GM12878 (cell line): ENCODE measurements at regions not wholly inside any gene's neighbourhood (a gene's known extent, or its start where the extent isn't known, plus 50 kb on each side); places are given as distances from the start of the nearest gene placed in this dataset.

Source experiments
- ATAC-seq: fragments of 200-7000 bp; cut with Tn5 transposase; 3 replicates; pipeline ENCODE4 v1.9.1; 2020; ENCODE audit warnings: mild to moderate bottlenecking, moderate library complexity
- BruUV-seq: library from RNA; stranded (reverse); fragments of 400-500 nt; replicated peaks from 2 replicates; lab custom pipeline; 2021; lab: Mats Ljungman, UMichigan
- CTCF ChIA-PET: fragments of 300-600 bp; sonication (Branson Sonifier 250); formaldehyde crosslinking; extraction: SDS; loops from one replicate; lab custom pipeline; 2021; ENCODE audit warnings: inconsistent platforms; lab: Yijun Ruan, JAX
- POLR2A ChIA-PET: fragments of 350-600 bp; formaldehyde crosslinking; extraction: SDS; loops from one replicate; lab custom pipeline; 2021; ENCODE audit warnings: inconsistent platforms; lab: Charles Lee
- RAD21 ChIA-PET: fragments of 300-600 bp; sonication (Branson Sonifier 250); formaldehyde crosslinking; loops from one replicate; lab custom pipeline; 2023; ENCODE audit warnings: antibody characterized with exemption; ENCODE audit not compliant: unreplicated experiment; lab: Charles Lee
- SMC1A ChIA-PET: fragments of 300-600 bp; sonication (Branson Sonifier 250); formaldehyde crosslinking; loops from one replicate; lab custom pipeline; 2023; ENCODE audit not compliant: unreplicated experiment, uncharacterized antibody; lab: Charles Lee
- DNase-seq: peaks from one replicate; pipeline ENCODE4 v3.0.0-alpha.2; 2011; ENCODE audit warnings: low read depth, low spot score
- FAIRE-seq: peaks from 3 replicates; lab custom pipeline; 2011; peaks lifted over from hg19 to GRCh38; lab: Jason Lieb, UNC
- H2AFZ ChIP-seq: 2 replicates; pipeline ENCODE4 v1.6.0; 2011; ENCODE audit warnings: low read depth, low read length, control low read depth; ENCODE audit not compliant: control insufficient read depth
- H3K27ac ChIP-seq: 2 replicates; pipeline ENCODE4 v1.5.1; 2011; ENCODE audit warnings: control low read depth; ENCODE audit not compliant: control insufficient read depth, insufficient read depth
- H3K27me3 ChIP-seq, 2 experiments: replicated peaks in 1 of 2; 2 replicates each; pipeline versions ENCODE4 v1.6.0 to v1.6.1; 2011; ENCODE audit warnings: low read length in 1 of 2; ENCODE audit not compliant: control insufficient read depth in 2 of 2, insufficient read depth in 2 of 2
- H3K36me3 ChIP-seq, 2 experiments: 2 replicates each; pipeline ENCODE4 v1.5.1; 2011; ENCODE audit warnings: low read length in 1 of 2; ENCODE audit not compliant: control insufficient read depth in 2 of 2, insufficient read depth in 2 of 2
- H3K4me1 ChIP-seq: 2 replicates; pipeline ENCODE4 v1.6.1; 2011; ENCODE audit warnings: mild to moderate bottlenecking, low read length, moderate library complexity, mixed read lengths; ENCODE audit not compliant: control insufficient read depth, insufficient read depth
- H3K4me2 ChIP-seq: 2 replicates; pipeline ENCODE4 v1.6.0; 2011; ENCODE audit warnings: control low read depth; ENCODE audit not compliant: control insufficient read depth, insufficient read depth
- H3K4me3 ChIP-seq: fragments of 200-600 bp; sonication (generic); 2 replicates; pipeline ENCODE4 v1.5.1; 2016
- H3K79me2 ChIP-seq: 2 replicates; pipeline ENCODE4 v1.6.0; 2011; ENCODE audit warnings: low read length; ENCODE audit not compliant: control insufficient read depth, insufficient read depth
- H3K9ac ChIP-seq: 2 replicates; pipeline ENCODE4 v1.8.0; 2011; ENCODE audit warnings: low read length, control low read depth, mixed read lengths; ENCODE audit not compliant: control insufficient read depth, insufficient read depth
- H3K9me3 ChIP-seq: replicated peaks from 3 replicates; pipeline ENCODE4 v1.5.1; 2011; ENCODE audit warnings: mild to moderate bottlenecking, low read length; ENCODE audit not compliant: control insufficient read depth, insufficient read depth
- H4K20me1 ChIP-seq: 2 replicates; pipeline ENCODE4 v1.6.0; 2011; ENCODE audit not compliant: control insufficient read depth, insufficient read depth
- CHD1 ChIP-seq: IDR thresholded peaks from 2 replicates; pipeline ENCODE4 v1.6.1; 2012; ENCODE audit warnings: low read depth, low read length, improper control_type of control experiment
- HDGF ChIP-seq: fragments of 450-650 bp; IDR thresholded peaks from 2 replicates; pipeline ENCODE4 v1.6.1; 2016; ENCODE audit warnings: antibody characterized with exemption
- IKZF1 ChIP-seq: fragments of 450-650 bp; conservative IDR thresholded peaks from 2 replicates; pipeline ENCODE4 v1.6.1; 2017; ENCODE audit warnings: antibody characterized with exemption, mild to moderate bottlenecking
- KAT2A ChIP-seq: conservative IDR thresholded peaks from 2 replicates; pipeline ENCODE4 v1.6.1; 2011; ENCODE audit warnings: low read depth, low read length; ENCODE audit not compliant: control insufficient read depth
- NRF1 ChIP-seq: conservative IDR thresholded peaks from 2 replicates; pipeline ENCODE4 v1.6.1; 2011; ENCODE audit warnings: mild to moderate bottlenecking, low read depth, low read length, improper control_type of control experiment
- RAD21 ChIP-seq: IDR thresholded peaks from 2 replicates; pipeline ENCODE4 v1.6.1; 2011; ENCODE audit warnings: mild to moderate bottlenecking, low read depth, low read length, moderate library complexity; ENCODE audit not compliant: insufficient read depth
- RELA ChIP-seq: fragments of 450-650 bp; IDR thresholded peaks from 2 replicates; pipeline ENCODE4 v1.8.0; 2014; ENCODE audit warnings: borderline replicate concordance; ENCODE audit not compliant: partially characterized antibody
- SMAD5 ChIP-seq: IDR thresholded peaks from 2 replicates; pipeline ENCODE4 v1.6.1; 2016; ENCODE audit warnings: antibody characterized with exemption, low read depth
- ZNF207 ChIP-seq: fragments of 450-650 bp; IDR thresholded peaks from 2 replicates; pipeline ENCODE4 v1.6.1; 2014; ENCODE audit warnings: antibody characterized with exemption, mild to moderate bottlenecking, borderline replicate concordance
- WGBS: methylation state at CpG from one replicate; pipeline ENCODE4 v1.1.6; 2016; ENCODE audit warnings: low lambda C conversion rate; ENCODE audit not compliant: insufficient replicate concordance, insufficient coverage; ENCODE audit errors: missing lambda C conversion rate; 5-methylcytosine and 5-hydroxymethylcytosine counted together
- in situ Hi-C: fragments of 300-500 bp; cut with MboI; formaldehyde crosslinking; loops from 9 replicates; pipeline ENCODE4 v1.14.3; 2018; ENCODE audit warnings: mixed read lengths
- intact Hi-C: fragments of 100-400 bp; cut with micrococcal nuclease; formaldehyde crosslinking; loops from one replicate; pipeline ENCODE4 v1.14.2; 2022; ENCODE audit not compliant: unreplicated experiment
- TF ChIP-seq, protein P1 (sequence below): IDR thresholded peaks from 2 replicates; pipeline ENCODE4 v1.6.1; 2011; ENCODE audit warnings: borderline replicate concordance, low read depth, mild to moderate bottlenecking, moderate library complexity, low read length; ENCODE audit not compliant: insufficient read depth, poor library complexity, severe bottlenecking
- TF ChIP-seq, protein P2 (sequence below): fragments of 450-650 bp; IDR thresholded peaks from 2 replicates; pipeline ENCODE4 v1.6.1; 2016; ENCODE audit warnings: mild to moderate bottlenecking, moderate library complexity, borderline replicate concordance
- TF ChIP-seq, protein P3 (sequence below): fragments of 450-650 bp; IDR thresholded peaks from 2 replicates; pipeline ENCODE4 v1.6.1; 2017; ENCODE audit warnings: low read depth, mild to moderate bottlenecking, moderate library complexity
- TF ChIP-seq, protein P4 (sequence below): IDR thresholded peaks from 2 replicates; pipeline ENCODE4 v1.6.1; 2012; ENCODE audit warnings: mild to moderate bottlenecking, low read depth, low read length

DNA sequence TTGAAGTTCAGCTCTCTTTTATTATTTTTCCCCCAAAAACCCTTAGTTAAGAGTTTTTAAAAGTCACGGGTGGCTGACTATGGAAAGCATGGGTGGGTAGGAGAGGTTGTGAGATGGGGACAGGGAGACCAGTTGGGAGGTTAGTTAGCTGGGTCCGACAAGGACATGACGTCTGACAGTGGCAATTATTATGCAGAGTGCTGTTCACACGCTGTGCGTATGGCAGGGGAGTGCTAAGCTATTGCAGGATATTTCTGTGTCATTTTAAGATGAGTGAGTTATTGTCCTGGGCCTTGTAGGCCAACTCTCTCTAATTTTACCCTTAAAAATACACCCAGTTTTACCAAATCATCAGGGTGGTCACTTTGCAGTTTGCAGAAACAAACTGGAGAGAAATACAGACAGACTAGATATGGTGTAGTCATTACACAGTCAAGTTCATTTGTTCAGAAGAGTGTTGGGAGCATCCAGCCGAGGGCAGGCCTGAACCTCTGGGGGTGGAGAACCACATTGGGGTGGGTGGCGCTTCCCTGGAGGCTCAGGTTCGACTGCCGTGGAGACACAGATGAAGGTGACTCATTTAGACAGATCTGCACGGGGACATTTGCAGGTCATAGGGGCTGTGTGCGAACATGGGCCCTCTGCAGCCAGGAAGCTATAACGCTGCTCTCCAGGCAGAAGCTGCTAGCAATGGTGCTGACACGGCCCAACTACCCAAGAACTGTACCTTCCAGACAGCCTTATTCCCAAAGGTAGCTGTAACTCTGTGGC lies 307.6 kb downstream of the QKI start:
- ChIA-PET POLR2A (no interaction called here), CTCF (no interaction called here), SMC1A (interaction anchor here (1.6 kb wide), 1 partner anchor 10 kb away, joined by 4 read pairs; no protein-coding TSS in a partner anchor), RAD21 (no interaction called here)
- FAIRE-seq (no peak), ATAC-seq (no peak), DNase-seq (no peak)
- no peak overlapping the region for H3K4me2 ChIP-seq
- in situ Hi-C loops (no loop called here), intact Hi-C loops (no loop called here)
- peaks cover 13% of the 10 kb centered on the region; the same call in 1 of the 2 replicates for H3K4me1 ChIP-seq
- no peaks in the 10 kb centered on the region for H3K9me3 ChIP-seq
- no peaks in the 10 kb centered on the region for H3K79me2 ChIP-seq
- H3K9ac ChIP-seq = no peak overlapping the region
- WGBS = 50% methylated on average over 13 of the region's 13 CpGs
- no peaks in the 10 kb centered on the region for H3K36me3 ChIP-seq
- H3K27ac ChIP-seq = no peak overlapping the region
- H4K20me1 ChIP-seq = no peaks in the 10 kb centered on the region
- no TSS peak for BruUV-seq
- no peak overlapping the region for H3K4me3 ChIP-seq
- no peak overlapping the region for H2AFZ ChIP-seq
- no peaks in the 10 kb centered on the region for H3K27me3 ChIP-seq
- TF ChIP-seq SMAD5 (no peak), CHD1 (no peak), IKZF1 (no peak), HDGF (no peak), KAT2A (no peak), ZNF207 (no peak), RAD21 (no peak), RELA (no peak), NRF1 (no peak)
- TF ChIP-seq, protein P1, sequence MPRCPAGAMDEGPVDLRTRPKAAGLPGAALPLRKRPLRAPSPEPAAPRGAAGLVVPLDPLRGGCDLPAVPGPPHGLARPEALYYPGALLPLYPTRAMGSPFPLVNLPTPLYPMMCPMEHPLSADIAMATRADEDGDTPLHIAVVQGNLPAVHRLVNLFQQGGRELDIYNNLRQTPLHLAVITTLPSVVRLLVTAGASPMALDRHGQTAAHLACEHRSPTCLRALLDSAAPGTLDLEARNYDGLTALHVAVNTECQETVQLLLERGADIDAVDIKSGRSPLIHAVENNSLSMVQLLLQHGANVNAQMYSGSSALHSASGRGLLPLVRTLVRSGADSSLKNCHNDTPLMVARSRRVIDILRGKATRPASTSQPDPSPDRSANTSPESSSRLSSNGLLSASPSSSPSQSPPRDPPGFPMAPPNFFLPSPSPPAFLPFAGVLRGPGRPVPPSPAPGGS = no peak
- TF ChIP-seq, protein P2, sequence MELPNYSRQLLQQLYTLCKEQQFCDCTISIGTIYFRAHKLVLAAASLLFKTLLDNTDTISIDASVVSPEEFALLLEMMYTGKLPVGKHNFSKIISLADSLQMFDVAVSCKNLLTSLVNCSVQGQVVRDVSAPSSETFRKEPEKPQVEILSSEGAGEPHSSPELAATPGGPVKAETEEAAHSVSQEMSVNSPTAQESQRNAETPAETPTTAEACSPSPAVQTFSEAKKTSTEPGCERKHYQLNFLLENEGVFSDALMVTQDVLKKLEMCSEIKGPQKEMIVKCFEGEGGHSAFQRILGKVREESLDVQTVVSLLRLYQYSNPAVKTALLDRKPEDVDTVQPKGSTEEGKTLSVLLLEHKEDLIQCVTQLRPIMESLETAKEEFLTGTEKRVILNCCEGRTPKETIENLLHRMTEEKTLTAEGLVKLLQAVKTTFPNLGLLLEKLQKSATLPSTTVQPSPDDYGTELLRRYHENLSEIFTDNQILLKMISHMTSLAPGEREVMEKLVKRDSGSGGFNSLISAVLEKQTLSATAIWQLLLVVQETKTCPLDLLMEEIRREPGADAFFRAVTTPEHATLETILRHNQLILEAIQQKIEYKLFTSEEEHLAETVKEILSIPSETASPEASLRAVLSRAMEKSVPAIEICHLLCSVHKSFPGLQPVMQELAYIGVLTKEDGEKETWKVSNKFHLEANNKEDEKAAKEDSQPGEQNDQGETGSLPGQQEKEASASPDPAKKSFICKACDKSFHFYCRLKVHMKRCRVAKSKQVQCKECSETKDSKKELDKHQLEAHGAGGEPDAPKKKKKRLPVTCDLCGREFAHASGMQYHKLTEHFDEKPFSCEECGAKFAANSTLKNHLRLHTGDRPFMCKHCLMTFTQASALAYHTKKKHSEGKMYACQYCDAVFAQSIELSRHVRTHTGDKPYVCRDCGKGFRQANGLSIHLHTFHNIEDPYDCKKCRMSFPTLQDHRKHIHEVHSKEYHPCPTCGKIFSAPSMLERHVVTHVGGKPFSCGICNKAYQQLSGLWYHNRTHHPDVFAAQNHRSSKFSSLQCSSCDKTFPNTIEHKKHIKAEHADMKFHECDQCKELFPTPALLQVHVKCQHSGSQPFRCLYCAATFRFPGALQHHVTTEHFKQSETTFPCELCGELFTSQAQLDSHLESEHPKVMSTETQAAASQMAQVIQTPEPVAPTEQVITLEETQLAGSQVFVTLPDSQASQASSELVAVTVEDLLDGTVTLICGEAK = no peak
- TF ChIP-seq, protein P3, sequence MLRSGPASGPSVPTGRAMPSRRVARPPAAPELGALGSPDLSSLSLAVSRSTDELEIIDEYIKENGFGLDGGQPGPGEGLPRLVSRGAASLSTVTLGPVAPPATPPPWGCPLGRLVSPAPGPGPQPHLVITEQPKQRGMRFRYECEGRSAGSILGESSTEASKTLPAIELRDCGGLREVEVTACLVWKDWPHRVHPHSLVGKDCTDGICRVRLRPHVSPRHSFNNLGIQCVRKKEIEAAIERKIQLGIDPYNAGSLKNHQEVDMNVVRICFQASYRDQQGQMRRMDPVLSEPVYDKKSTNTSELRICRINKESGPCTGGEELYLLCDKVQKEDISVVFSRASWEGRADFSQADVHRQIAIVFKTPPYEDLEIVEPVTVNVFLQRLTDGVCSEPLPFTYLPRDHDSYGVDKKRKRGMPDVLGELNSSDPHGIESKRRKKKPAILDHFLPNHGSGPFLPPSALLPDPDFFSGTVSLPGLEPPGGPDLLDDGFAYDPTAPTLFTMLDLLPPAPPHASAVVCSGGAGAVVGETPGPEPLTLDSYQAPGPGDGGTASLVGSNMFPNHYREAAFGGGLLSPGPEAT = no peak
- TF ChIP-seq, protein P4, sequence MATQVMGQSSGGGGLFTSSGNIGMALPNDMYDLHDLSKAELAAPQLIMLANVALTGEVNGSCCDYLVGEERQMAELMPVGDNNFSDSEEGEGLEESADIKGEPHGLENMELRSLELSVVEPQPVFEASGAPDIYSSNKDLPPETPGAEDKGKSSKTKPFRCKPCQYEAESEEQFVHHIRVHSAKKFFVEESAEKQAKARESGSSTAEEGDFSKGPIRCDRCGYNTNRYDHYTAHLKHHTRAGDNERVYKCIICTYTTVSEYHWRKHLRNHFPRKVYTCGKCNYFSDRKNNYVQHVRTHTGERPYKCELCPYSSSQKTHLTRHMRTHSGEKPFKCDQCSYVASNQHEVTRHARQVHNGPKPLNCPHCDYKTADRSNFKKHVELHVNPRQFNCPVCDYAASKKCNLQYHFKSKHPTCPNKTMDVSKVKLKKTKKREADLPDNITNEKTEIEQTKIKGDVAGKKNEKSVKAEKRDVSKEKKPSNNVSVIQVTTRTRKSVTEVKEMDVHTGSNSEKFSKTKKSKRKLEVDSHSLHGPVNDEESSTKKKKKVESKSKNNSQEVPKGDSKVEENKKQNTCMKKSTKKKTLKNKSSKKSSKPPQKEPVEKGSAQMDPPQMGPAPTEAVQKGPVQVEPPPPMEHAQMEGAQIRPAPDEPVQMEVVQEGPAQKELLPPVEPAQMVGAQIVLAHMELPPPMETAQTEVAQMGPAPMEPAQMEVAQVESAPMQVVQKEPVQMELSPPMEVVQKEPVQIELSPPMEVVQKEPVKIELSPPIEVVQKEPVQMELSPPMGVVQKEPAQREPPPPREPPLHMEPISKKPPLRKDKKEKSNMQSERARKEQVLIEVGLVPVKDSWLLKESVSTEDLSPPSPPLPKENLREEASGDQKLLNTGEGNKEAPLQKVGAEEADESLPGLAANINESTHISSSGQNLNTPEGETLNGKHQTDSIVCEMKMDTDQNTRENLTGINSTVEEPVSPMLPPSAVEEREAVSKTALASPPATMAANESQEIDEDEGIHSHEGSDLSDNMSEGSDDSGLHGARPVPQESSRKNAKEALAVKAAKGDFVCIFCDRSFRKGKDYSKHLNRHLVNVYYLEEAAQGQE = no peak
